ENCODE measurements at regions not wholly inside any gene's neighbourhood (a gene's known extent, or its start where the extent isn't known, plus 50 kb on each side); places are given as distances from the start of the nearest gene placed in this dataset.
"Not testable (repeated sequence)": the region's sequence is repeated elsewhere in the genome, so short reads cannot be mapped to it uniquely, and the experiment has no call there.

- DNase-seq = no peak
Measured at GRCh38 chr16:60949800-60950199, 1086.4 kb downstream of the CDH8 start.

DNA sequence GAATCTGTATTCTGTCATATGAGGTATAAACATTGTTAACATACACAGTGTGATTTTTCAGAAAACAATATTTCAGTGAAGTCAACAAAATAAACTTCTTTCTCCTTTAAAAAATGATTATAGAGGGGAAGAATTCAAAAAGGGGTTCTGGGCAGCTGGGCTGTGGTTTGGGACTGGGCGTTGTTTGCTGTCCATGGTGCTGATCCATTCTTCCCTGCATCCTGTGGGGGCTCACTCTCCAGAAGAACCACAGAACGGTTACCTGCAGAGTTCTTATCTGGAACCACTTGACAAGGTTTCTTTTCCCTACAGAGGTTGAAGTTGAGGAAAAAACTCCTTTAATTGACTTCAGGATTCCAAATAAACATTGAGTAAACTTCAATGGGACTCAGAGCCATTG lies 1091.0 kb downstream of the CDH8 start:
- DNase-seq = no peak

GRCh38 chr16:60936189-60936588 lies 1100.0 kb downstream of the CDH8 start:
- DNase-seq = not testable (repeated sequence)

- no peak for DNase-seq
Measured at GRCh38 chr16:60932600-60932999, 1103.6 kb downstream of the CDH8 start.

GRCh38 chr16:60930291-60930690 lies 1105.9 kb downstream of the CDH8 start:
- DNase-seq = no peak

- no peak for DNase-seq
Measured at GRCh38 chr16:60922920-60923319, 1113.3 kb downstream of the CDH8 start.

DNA sequence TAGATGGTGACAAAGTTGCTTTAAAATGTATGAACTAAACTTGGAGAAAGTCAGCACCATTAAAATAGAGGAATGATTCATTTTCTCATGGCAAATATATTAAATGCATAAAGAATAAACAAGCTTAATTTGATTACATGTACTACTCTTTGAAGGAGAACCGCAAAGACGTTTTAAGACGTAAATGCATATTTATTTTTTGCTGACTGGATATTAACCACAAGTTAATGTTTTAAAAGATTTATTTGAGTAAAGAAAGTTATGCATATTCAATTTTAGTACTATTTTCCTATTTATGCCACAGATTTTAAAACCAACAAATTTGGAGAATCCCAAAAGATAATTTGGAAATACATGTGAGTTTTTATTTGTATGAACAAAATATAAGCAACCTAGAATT lies 1121.9 kb downstream of the CDH8 start:
- DNase-seq = no peak

DNA sequence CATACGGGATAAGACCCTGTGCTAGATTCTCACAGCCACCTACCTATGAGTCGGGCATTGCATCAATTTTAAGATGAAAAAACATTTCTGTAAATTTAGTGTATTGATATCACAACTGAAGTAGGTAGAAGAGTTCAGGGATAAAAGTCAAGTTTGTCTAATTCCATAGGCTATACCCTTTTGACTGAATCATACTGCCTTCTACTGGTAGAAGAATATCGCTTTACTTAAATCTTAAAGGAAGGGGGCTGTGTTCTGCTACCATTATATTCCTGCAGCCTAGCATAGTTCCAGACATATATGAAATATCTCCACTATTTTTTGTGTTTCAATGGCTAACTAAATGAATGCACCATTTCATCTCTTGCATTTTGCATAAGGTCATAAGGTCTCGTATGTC lies 1128.6 kb downstream of the CDH8 start:
- no peak for DNase-seq

- no peak for DNase-seq
Measured at GRCh38 chr16:60905811-60906210, 1130.4 kb downstream of the CDH8 start.

- no peak for DNase-seq
Measured at GRCh38 chr16:60902114-60902513, 1134.1 kb downstream of the CDH8 start.

DNA sequence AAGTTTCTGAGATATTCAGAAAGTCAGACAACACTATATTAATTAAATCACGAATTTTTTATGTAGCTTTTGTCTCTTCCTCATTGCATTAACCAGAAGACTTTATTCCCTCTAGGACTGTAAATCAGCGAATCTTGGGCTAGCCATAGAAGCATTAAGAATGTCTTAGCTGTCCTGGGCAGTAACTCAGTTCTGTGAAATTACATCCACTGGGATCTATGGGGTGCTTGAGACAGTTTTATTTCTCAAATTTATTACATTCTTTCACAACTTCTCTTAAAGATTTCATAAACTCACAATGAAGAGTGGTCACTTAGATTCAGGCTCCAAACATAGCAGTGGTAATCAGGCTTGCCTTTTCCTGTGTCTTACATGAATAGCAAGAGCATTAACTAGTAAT lies 1153.4 kb downstream of the CDH8 start:
- DNase-seq = no peak

DNA sequence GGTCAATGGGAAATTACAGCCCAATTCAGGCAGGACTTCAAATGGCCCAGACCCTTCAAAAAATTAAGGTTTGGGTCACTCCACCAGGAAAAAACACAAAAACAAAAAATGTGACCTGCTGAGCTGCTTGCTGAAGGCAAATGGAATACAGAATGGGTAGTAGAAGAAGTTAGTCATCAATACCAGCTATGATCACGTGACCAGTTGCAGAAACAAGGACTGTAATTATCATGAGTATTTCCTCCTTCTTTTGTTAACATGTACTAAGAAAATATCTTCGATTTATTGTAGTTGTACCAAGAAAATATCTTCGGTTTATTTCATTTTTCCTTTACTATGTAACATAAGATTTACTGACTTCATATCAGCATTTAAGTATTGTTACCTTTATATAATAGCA lies 1183.6 kb downstream of the CDH8 start:
- no peak for DNase-seq

DNA sequence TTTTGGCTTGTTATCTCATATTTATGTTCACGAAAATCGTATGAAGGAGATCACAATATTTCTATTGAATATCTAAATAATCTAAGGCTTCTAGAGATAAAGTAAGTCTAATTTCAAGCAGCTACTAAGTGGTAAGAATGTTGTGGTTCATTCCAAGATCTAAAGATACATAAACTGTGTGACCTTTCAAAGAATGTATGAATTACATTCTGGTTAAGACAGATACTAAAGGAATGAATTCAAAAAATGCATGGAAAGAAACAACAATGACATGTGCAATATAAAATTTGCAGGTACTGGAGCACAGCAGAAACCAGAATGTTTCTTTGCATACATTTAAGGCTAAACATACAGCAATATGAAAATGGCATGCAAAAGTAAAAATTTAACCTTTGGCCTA lies 1214.6 kb downstream of the CDH8 start:
- no peak for DNase-seq

GRCh38 chr16:60820361-60820760 lies 1215.9 kb downstream of the CDH8 start:
- no peak for DNase-seq

DNA sequence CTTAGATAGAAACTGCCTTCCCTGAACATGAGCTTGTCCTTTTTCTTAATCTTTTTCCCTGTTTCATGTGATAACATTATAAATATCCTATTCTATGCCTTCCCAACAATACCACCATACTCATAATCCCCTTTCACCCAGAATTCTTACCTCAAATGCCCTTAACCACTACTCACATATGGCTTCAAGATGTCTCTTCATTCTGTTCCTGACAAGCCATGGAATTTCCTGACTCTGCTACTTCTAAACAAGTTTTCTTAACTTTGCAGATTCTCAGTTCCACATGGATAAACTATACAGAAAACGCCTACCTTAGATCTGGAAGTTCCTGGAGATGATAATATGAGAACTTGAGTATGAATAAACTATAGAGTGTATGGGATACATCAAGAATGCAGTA lies 1217.8 kb downstream of the CDH8 start:
- no peak for DNase-seq

GRCh38 chr16:60816461-60816860 lies 1219.8 kb downstream of the CDH8 start:
- no peak for DNase-seq

GRCh38 chr16:60815865-60816264 lies 1220.4 kb downstream of the CDH8 start:
- DNase-seq = no peak

DNA sequence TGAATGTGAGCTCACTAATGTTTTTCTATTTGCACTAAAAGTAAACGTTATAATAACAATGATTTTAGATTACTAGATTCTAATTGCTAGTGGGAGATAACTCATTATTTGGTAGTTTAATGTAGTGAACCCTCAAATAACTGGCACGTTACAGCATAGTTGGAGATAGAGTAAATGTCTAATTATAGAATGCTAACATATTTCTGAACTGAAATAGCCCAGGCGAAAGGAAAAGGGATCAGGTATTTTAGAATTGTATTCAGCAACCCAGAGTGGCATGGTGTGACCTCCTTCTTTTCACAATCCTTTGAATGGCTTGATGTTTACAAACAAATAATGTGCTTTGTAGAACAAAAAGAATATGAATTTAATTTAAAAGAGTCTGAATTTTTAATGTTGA lies 1221.2 kb downstream of the CDH8 start:
- DNase-seq = no peak

DNA sequence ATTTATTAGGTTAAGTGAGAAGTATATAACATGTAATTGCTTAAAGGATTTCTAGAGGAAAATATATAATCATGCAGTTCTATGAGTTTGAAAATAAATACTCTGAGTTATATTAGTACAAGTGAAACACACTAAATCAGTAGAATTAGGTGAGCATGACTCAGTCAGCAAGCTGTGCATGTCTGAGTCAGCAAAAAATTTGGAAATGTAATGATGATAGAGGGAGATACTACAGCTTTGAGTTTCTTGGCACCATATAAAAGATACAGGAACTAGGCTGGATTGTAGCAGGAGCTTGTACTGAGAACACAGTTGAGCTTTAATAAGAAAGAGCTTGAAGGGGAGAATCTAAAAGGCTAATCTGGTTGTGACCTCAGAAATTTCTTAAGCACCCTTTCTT lies 1224.6 kb downstream of the CDH8 start:
- DNase-seq = no peak

DNA sequence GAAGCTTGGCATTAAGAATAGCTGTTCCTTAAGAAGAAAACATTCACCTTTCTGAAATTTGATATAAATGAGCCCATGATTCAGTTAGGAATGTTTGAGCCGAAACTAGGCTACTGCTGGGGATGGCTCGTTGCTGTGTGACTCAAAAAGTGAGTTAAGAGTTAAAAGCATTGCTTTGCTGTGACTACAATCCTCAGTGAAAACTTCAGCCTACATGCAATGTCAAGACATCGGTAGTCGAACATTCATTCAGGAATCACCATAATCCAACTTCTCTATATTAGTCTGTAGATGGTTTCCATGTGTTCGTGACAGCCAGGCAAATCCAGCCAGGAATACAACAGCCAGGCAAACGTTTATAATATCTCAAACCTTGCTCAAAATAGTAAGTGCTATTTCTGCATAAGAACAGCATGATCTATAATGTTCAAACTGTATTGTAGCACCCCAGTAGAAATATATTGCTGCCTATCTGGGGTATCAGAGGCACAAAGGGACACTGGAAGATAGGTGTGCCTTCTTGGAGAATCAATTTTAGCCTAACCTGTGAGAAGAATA lies 1225.1 kb downstream of the CDH8 start:
- DNase-seq = no peak

- DNase-seq = no peak
Measured at GRCh38 chr16:60810250-60810649, 1226.0 kb downstream of the CDH8 start.

GRCh38 chr16:60792437-60792836 lies 1243.8 kb downstream of the CDH8 start:
- DNase-seq = no peak

DNA sequence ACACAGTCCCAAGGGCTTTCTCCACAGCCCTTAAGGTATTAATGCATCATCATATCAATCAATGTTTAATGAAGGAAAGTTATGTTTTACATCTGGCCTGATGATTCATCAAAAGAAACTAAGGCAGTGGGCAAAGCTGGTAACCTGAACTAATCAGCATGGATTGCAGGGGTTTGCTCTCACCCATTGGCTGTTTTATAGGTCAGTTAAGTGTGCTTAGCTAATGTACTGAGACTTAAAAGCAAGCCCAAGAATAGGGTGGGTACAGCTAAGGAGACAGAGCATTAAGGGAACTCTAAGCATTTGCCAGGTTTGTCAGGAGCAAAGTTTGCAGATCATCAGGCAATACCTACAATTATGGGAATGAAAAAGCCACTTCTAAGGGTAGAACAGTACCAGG lies 1247.6 kb downstream of the CDH8 start:
- no peak for DNase-seq

DNA sequence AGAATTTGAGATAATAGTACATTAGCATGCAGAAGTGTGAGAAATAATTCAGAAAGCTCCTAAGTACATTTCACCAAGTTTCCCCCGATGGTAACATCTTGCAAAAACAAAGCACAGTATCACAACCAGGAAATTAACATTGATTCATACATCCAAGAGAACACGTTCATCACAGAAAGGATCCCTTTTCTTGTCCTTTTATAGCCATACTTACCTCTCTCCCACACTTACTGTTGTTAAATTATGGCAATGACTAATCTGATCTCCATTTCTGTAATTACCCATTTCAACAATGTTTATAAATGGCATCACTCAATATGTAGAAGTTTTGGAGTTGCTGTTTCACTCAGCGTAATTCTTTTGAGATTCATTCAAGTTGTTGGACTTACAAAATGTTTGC lies 1260.0 kb downstream of the CDH8 start:
- no peak for DNase-seq

DNA sequence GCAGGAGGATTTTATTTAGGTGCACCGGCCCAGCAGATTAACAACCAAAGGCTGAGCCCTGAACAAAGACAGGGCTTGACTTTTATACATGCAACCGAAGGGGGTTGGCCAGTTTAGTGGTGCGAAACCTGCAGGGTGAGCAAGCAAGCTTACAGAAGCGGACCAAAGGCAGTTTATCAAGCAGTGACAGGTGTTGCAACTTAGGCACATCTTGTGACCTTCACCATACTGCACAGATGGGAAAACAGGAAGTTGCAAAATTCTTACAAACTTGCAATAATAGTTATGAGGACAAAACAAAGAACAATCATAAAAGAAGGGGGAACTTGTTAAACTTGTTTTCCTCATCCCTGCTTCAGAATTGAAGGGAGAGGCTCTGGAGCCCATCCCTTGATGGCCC lies 1265.1 kb downstream of the CDH8 start:
- no peak for DNase-seq

GRCh38 chr16:60770384-60770783 lies 1265.9 kb downstream of the CDH8 start:
- DNase-seq = not testable (repeated sequence)

Measured in stimulated activated CD4-positive, alpha-beta T cell treated with anti-CD3 and anti-CD28 coated beads, Interleukin-15, amount 100 ng/mL, for 24 hours (primary cell).